HepG2 (cell line): ENCODE measurements at regions not wholly inside any gene's neighbourhood (a gene's known extent, or its start where the extent isn't known, plus 50 kb on each side); places are given as distances from the start of the nearest gene placed in this dataset.

ENCODE experiments used
- ATAC-seq: fragments of 200-7000 bp; cut with Tn5 transposase; 3 replicates; pipeline ENCODE4 v1.9.1; 2020; ENCODE audit warnings: mild to moderate bottlenecking, moderate library complexity
- BruUV-seq: library from RNA; stranded (reverse); fragments of 400-500 nt; replicated peaks from 2 replicates; lab custom pipeline; 2021; lab: Mats Ljungman, UMichigan
- CTCF ChIA-PET: fragments of 300-600 bp; formaldehyde crosslinking; extraction: SDS; loops from one replicate; lab custom pipeline; 2021; ENCODE audit warnings: low total read pairs, inconsistent platforms, low intra/inter-chr PET ratio; lab: Yijun Ruan, JAX
- POLR2A ChIA-PET: fragments of 350-600 bp; sonication (Branson Sonifier 250); formaldehyde crosslinking; loops from one replicate; lab custom pipeline; 2020; ENCODE audit warnings: antibody characterized with exemption, inconsistent platforms; lab: Yijun Ruan, JAX
- DNase-seq: peaks from one replicate; pipeline ENCODE4 v3.0.0-alpha.2; 2015; ENCODE audit warnings: low spot score
- FAIRE-seq: peaks from 3 replicates; lab custom pipeline; 2011; peaks lifted over from hg19 to GRCh38; lab: Jason Lieb, UNC
- H2AFZ ChIP-seq: one replicate; pipeline ENCODE4 v1.6.1; 2011; ENCODE audit warnings: low read length, inconsistent platforms
- H3K27ac ChIP-seq: fragments of 300-600 bp; 3 replicates; pipeline ENCODE4 v1.8.0; 2011; ENCODE audit warnings: mixed run types, mild to moderate bottlenecking, mixed read lengths, low read length, inconsistent platforms; ENCODE audit not compliant: insufficient read depth; ENCODE audit errors: extremely low read length
- H3K27me3 ChIP-seq, 2 experiments: fragments of 200-600 bp in 1 of 2; 2 replicates in 1 of 2; 3 replicates in 1 of 2; pipeline versions ENCODE4 v1.6.0 to v1.8.0; 2011; ENCODE audit warnings: low read length in 2 of 2, mild to moderate bottlenecking in 2 of 2, moderate library complexity in 2 of 2, inconsistent platforms in 1 of 2; ENCODE audit not compliant: insufficient read depth in 2 of 2, control insufficient read depth in 1 of 2
- H3K36me3 ChIP-seq, 2 experiments: fragments of 200-600 bp in 1 of 2; replicated peaks in 1 of 2; 2 replicates in 1 of 2; 3 replicates in 1 of 2; pipeline versions ENCODE4 v1.5.1 to v1.8.0; 2011; ENCODE audit warnings: low read length in 2 of 2, inconsistent platforms in 1 of 2; ENCODE audit not compliant: insufficient read depth in 2 of 2, control insufficient read depth in 1 of 2
- H3K4me1 ChIP-seq: 2 replicates; pipeline ENCODE4 v1.5.1; 2012; ENCODE audit warnings: low read length, inconsistent platforms; ENCODE audit not compliant: insufficient read depth
- H3K4me2 ChIP-seq: 2 replicates; pipeline ENCODE4 v1.6.0; 2011; ENCODE audit warnings: low read depth, low read length, inconsistent platforms
- H3K4me3 ChIP-seq, 3 experiments: fragments of 200-600 bp in 1 of 3; sonication (generic), shearing (Covaris generic) in 1 of 3; replicated peaks in 1 of 3; 2 replicates each; pipeline ENCODE4 v1.5.1; 2011 to 2016; ENCODE audit warnings: low read length in 3 of 3, inconsistent platforms in 2 of 3, low read depth in 2 of 3, mild to moderate bottlenecking in 2 of 3, control low read depth in 1 of 3, mixed read lengths in 1 of 3; ENCODE audit not compliant: insufficient read depth in 1 of 3
- H3K79me2 ChIP-seq: one replicate; pipeline ENCODE4 v1.6.1; 2011; ENCODE audit warnings: low read length, inconsistent platforms; ENCODE audit not compliant: insufficient read depth
- H3K9ac ChIP-seq: 2 replicates; pipeline ENCODE4 v1.6.0; 2011; ENCODE audit warnings: mild to moderate bottlenecking, low read depth, low read length, inconsistent platforms; ENCODE audit not compliant: insufficient read depth
- H3K9me3 ChIP-seq: 2 replicates; pipeline ENCODE4 v1.5.1; 2012; ENCODE audit warnings: mild to moderate bottlenecking, low read length
- H4K20me1 ChIP-seq: 2 replicates; pipeline ENCODE4 v1.6.0; 2011; ENCODE audit warnings: inconsistent platforms, mild to moderate bottlenecking, low read length, moderate library complexity; ENCODE audit not compliant: insufficient read depth
- ATAD3A ChIP-seq: sonication (generic); formaldehyde crosslinking; IDR thresholded peaks from 2 replicates; pipeline ENCODE4 v1.4.0; 2020; ENCODE audit warnings: missing genetic modification reagents
- EEA1 ChIP-seq: sonication (generic); formaldehyde crosslinking; IDR thresholded peaks from 2 replicates; pipeline ENCODE4 v1.5.1; 2020; ENCODE audit warnings: mild to moderate bottlenecking, missing genetic modification reagents, borderline replicate concordance
- EZH2 ChIP-seq: conservative IDR thresholded peaks from 2 replicates; pipeline ENCODE4 v1.6.1; 2012; ENCODE audit warnings: mild to moderate bottlenecking, low read depth, low read length, moderate library complexity
- GATAD2A ChIP-seq: IDR thresholded peaks from 2 replicates; pipeline ENCODE4 v1.6.1; 2016
- HES4 ChIP-seq: sonication (generic); formaldehyde crosslinking; IDR thresholded peaks from 2 replicates; pipeline ENCODE4 v1.9.0; 2021; ENCODE audit warnings: mild to moderate bottlenecking, missing genetic modification reagents, borderline replicate concordance
- HNRNPUL1 ChIP-seq: fragments of 200-400 bp; formaldehyde crosslinking; IDR thresholded peaks from 2 replicates; pipeline ENCODE4 v1.6.1; 2017; ENCODE audit warnings: low read depth, mild to moderate bottlenecking, low read length, moderate library complexity
- HOXA9 ChIP-seq: sonication (generic); formaldehyde crosslinking; IDR thresholded peaks from 2 replicates; pipeline ENCODE4 v1.8.1; 2022; ENCODE audit warnings: missing genetic modification reagents, mild to moderate bottlenecking, moderate library complexity, borderline replicate concordance
- IRF2 ChIP-seq: IDR thresholded peaks from 2 replicates; pipeline ENCODE4 v1.6.1; 2018; ENCODE audit warnings: missing genetic modification reagents, missing compliant biosample characterization
- KDM2A ChIP-seq: sonication (generic); formaldehyde crosslinking; IDR thresholded peaks from 2 replicates; pipeline ENCODE4 v1.4.0; 2020; ENCODE audit warnings: low read depth, missing genetic modification reagents, borderline replicate concordance
- KLF11 ChIP-seq: IDR thresholded peaks from 2 replicates; pipeline ENCODE4 v1.6.1; 2016; ENCODE audit warnings: missing compliant biosample characterization
- NFIB ChIP-seq: sonication (generic); formaldehyde crosslinking; IDR thresholded peaks from 2 replicates; pipeline ENCODE4 v1.9.0; 2021; ENCODE audit warnings: missing genetic modification reagents, mild to moderate bottlenecking, borderline replicate concordance
- NFKB2 ChIP-seq: sonication (generic); formaldehyde crosslinking; IDR thresholded peaks from 2 replicates; pipeline ENCODE4 v1.4.0; 2020; ENCODE audit warnings: missing genetic modification reagents, borderline replicate concordance
- NR2F1 ChIP-seq, 2 experiments: fragments of 450-650 bp in 1 of 2; formaldehyde crosslinking in 1 of 2; IDR thresholded peaks; 2 replicates each; pipeline versions ENCODE4 v1.5.0 to v1.6.1; 2016 to 2020; ENCODE audit warnings: mild to moderate bottlenecking in 1 of 2, missing compliant biosample characterization in 1 of 2, missing genetic modification reagents in 1 of 2, moderate library complexity in 1 of 2
- NR2F6 ChIP-seq, 2 experiments: IDR thresholded peaks; 2 replicates each; pipeline ENCODE4 v1.6.1; 2016; ENCODE audit warnings: antibody characterized with exemption in 1 of 2, mild to moderate bottlenecking in 1 of 2
- PCBP2 ChIP-seq: fragments of 200-400 bp; formaldehyde crosslinking; optimal IDR thresholded peaks from 2 replicates; pipeline ENCODE3; 2018; ENCODE audit warnings: low read length, low read depth; ENCODE audit not compliant: poor library complexity, severe bottlenecking
- PLRG1 ChIP-seq: fragments of 450-650 bp; conservative IDR thresholded peaks from 2 replicates; pipeline ENCODE4 v1.6.1; 2016
- PTBP1 ChIP-seq: fragments of 200-400 bp; formaldehyde crosslinking; IDR thresholded peaks from 2 replicates; pipeline ENCODE4 v1.6.1; 2018; ENCODE audit warnings: low read length, low read depth; ENCODE audit not compliant: poor library complexity, severe bottlenecking
- RFXANK ChIP-seq: IDR thresholded peaks from 2 replicates; pipeline ENCODE4 v1.6.1; 2016
- ZC3H4 ChIP-seq: sonication (generic); formaldehyde crosslinking; IDR thresholded peaks from 2 replicates; pipeline ENCODE4 v1.4.0; 2020; ENCODE audit warnings: missing genetic modification reagents, borderline replicate concordance
- ZNF329 ChIP-seq: sonication (generic); formaldehyde crosslinking; IDR thresholded peaks from 2 replicates; pipeline ENCODE4 v1.9.0; 2021; ENCODE audit warnings: low read depth, mild to moderate bottlenecking, missing genetic modification reagents
- ZNF354B ChIP-seq: sonication (generic); formaldehyde crosslinking; IDR thresholded peaks from 2 replicates; pipeline ENCODE4 v1.8.0; 2022; ENCODE audit warnings: mild to moderate bottlenecking, missing genetic modification reagents
- ZNF572 ChIP-seq: sonication (generic); formaldehyde crosslinking; IDR thresholded peaks from 2 replicates; pipeline ENCODE4 v1.5.1; 2020; ENCODE audit warnings: mild to moderate bottlenecking, missing genetic modification reagents
- ZNF670 ChIP-seq: sonication (generic); formaldehyde crosslinking; IDR thresholded peaks from 2 replicates; pipeline ENCODE4 v1.8.0; 2022; ENCODE audit warnings: mild to moderate bottlenecking, missing genetic modification reagents, borderline replicate concordance
- ZNF703 ChIP-seq: sonication (generic); formaldehyde crosslinking; IDR thresholded peaks from 2 replicates; pipeline ENCODE4 v1.5.1; 2020; ENCODE audit warnings: missing genetic modification reagents, mild to moderate bottlenecking, moderate library complexity, borderline replicate concordance
- ZNF777 ChIP-seq: sonication (generic); formaldehyde crosslinking; IDR thresholded peaks from 2 replicates; pipeline ENCODE4 v1.4.0; 2020; ENCODE audit warnings: missing genetic modification reagents
- ZNF788 ChIP-seq: sonication (generic); formaldehyde crosslinking; IDR thresholded peaks from 2 replicates; pipeline ENCODE4 v1.5.0; 2020; ENCODE audit warnings: mild to moderate bottlenecking, missing genetic modification reagents, borderline replicate concordance
- ZNF816 ChIP-seq: sonication (generic); formaldehyde crosslinking; IDR thresholded peaks from 2 replicates; pipeline ENCODE4 v1.8.0; 2022; ENCODE audit warnings: missing genetic modification reagents, mild to moderate bottlenecking, borderline replicate concordance
- ZSCAN20 ChIP-seq: sonication (generic); formaldehyde crosslinking; IDR thresholded peaks from 2 replicates; pipeline ENCODE4 v1.4.0; 2020; ENCODE audit warnings: missing genetic modification reagents, mild to moderate bottlenecking, borderline replicate concordance
- WGBS: methylation state at CpG from one replicate; pipeline ENCODE4 v1.1.6; 2017; ENCODE audit warnings: low lambda C conversion rate; 5-methylcytosine and 5-hydroxymethylcytosine counted together
- in situ Hi-C: cut with HindIII; loops from 2 replicates; pipeline ENCODE4 v1.10.0; 2017; ENCODE audit warnings: low pct_unique_long_range_greater_than_20kb; ENCODE audit not compliant: extremely low pct_ligation_motif_present
- intact Hi-C: fragments of 100-400 bp; cut with micrococcal nuclease; formaldehyde crosslinking; loops from one replicate; pipeline ENCODE4 v1.10.0; 2022; ENCODE audit not compliant: unreplicated experiment

- TF ChIP-seq ZNF572 (CRISPR knock-in tag) (no peak), KLF11 (no peak), EEA1 (no peak), ZC3H4 (CRISPR knock-in tag) (no peak), EZH2 (no peak), NR2F6 (IDR thresholded peaks at IDR 0.05) (no peak), NR2F6 (CRISPR knock-in tag; IDR thresholded peaks at IDR 0.05) (no peak), ZNF703 (CRISPR knock-in tag) (no peak), NFKB2 (CRISPR knock-in tag) (no peak)
Observed at GRCh38 chr12:16681196-16681595, 75.2 kb upstream of the LMO3 start (continued).

DNA sequence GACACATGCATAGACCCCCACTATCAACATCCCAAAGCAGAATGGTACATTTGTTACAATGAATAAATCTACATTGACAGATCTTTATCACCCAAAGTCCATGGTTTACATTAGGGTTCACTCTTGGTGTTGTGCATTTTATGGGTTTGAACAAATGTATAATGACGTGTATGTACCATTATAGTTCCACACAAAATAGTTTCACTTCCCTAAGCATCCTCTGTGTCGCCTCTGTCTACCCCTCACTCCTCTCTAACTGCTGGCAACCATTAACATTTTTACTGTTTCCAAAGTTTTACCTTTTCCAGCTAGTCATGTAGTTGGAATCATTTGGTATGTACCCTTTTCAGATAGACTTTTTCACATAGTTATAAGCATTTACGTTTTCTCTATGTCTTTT, 69.5 kb upstream of the LMO3 start:
- no peak overlapping the region for H3K9ac ChIP-seq
- no TSS peak for BruUV-seq
- FAIRE-seq (no peak), ATAC-seq (no peak), DNase-seq (no peak)
- no peaks in the 10 kb centered on the region for H3K9me3 ChIP-seq
- no peaks in the 10 kb centered on the region for H4K20me1 ChIP-seq
- H3K4me1 ChIP-seq = no peaks in the 10 kb centered on the region
- H3K79me2 ChIP-seq = no peaks in the 10 kb centered on the region
- CTCF ChIA-PET = no interaction called here
- POLR2A ChIA-PET = no interaction called here
- no peak overlapping the region for H2AFZ ChIP-seq
- no peaks in the 10 kb centered on the region for H3K36me3 ChIP-seq
- no peaks in the 10 kb centered on the region for H3K27me3 ChIP-seq
- TF ChIP-seq PLRG1 = no peak
- no peak for TF ChIP-seq NR2F1 (CRISPR knock-in tag; IDR thresholded peaks at IDR 0.05)
- TF ChIP-seq GATAD2A (CRISPR knock-in tag) = no peak
- TF ChIP-seq ATAD3A (CRISPR knock-in tag) = no peak
- TF ChIP-seq ZNF329 (CRISPR knock-in tag) = no peak
- no peak for TF ChIP-seq ZNF777
- no peak for TF ChIP-seq KDM2A (CRISPR knock-in tag)
- TF ChIP-seq ZNF816 (CRISPR knock-in tag) = no peak
- no peak for TF ChIP-seq PTBP1
- TF ChIP-seq ZNF670 (CRISPR knock-in tag) = no peak
- TF ChIP-seq IRF2 (CRISPR knock-in tag) = no peak
- TF ChIP-seq ZSCAN20 (CRISPR knock-in tag) = no peak
- no peak for TF ChIP-seq ZNF354B
- TF ChIP-seq HNRNPUL1 = no peak
- no peak for TF ChIP-seq HES4 (CRISPR knock-in tag)
- TF ChIP-seq PCBP2 = no peak
- TF ChIP-seq HOXA9 (CRISPR knock-in tag) = no peak
- no peak for TF ChIP-seq NFIB (CRISPR knock-in tag)
- TF ChIP-seq RFXANK = no peak
- TF ChIP-seq ZNF788 (CRISPR knock-in tag) = no peak
- WGBS = 0% methylated on average over 2 of the region's 3 CpGs
- H3K4me2 ChIP-seq = no peak overlapping the region
- H3K27ac ChIP-seq = no peak overlapping the region
- intact Hi-C loops = no loop called here
- in situ Hi-C loops = no loop called here
- H3K4me3 ChIP-seq = no peak overlapping the region
